ENCODE measurements at regions not wholly inside any gene's neighbourhood (a gene's known extent, or its start where the extent isn't known, plus 50 kb on each side); places are given as distances from the start of the nearest gene placed in this dataset.

DNA sequence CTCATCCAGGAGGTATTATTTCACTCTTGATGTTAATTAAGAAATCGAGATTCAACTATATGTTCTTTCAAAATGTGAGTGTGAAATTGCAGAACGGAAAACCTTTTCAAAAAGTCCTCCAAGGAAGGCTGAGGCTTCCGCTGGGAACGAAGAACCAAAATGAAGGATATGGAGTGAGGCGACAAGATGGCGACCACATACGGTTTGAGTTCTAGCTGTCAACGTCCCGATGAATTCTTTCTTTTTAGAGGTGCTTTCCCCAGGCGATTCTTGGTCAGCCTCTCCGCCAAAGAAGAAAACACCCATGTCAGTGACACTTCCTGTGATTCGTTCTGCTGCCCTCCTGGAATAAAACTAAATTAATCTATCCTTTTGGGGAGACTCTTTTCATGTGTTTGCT, 78.3 kb upstream of the ADAMTS16 start:
- Histone ChIP-seq H3K4me3 (ENCODE audit: low read length) (no peak overlapping the region), H3K27me3 (ENCODE audit: control insufficient read depth, insufficient read depth, low read length) (no peaks in the 10 kb centered on the region), H3K36me3 (ENCODE audit: control insufficient read depth, insufficient read depth, low read length) (no peaks in the 10 kb centered on the region), H3K27ac (ENCODE audit: low read length) (no peak overlapping the region), H3K4me1 (ENCODE audit: control insufficient read depth, insufficient read depth, low read length) (no peaks in the 10 kb centered on the region), H3K9me3 (ENCODE audit: control insufficient read depth, low read depth, low read length) (no peaks in the 10 kb centered on the region)
- 92% methylated on average over 2 of the region's 12 CpGs for WGBS (ENCODE audit: insufficient coverage, low lambda C conversion rate)
- DNase-seq: no peak

GRCh38 chr5:5062525-5063302, 77.4 kb upstream of the ADAMTS16 start:
- no peak for DNase-seq
- Histone ChIP-seq H3K4me3 (ENCODE audit: low read length) (no peak overlapping the region), H3K4me1 (ENCODE audit: control insufficient read depth, insufficient read depth, low read length) (no peaks in the 10 kb centered on the region), H3K27me3 (ENCODE audit: control insufficient read depth, insufficient read depth, low read length) (no peaks in the 10 kb centered on the region), H3K27ac (ENCODE audit: low read length) (no peak overlapping the region), H3K36me3 (ENCODE audit: control insufficient read depth, insufficient read depth, low read length) (no peaks in the 10 kb centered on the region), H3K9me3 (ENCODE audit: control insufficient read depth, low read depth, low read length) (no peaks in the 10 kb centered on the region)
- WGBS (ENCODE audit: insufficient coverage, low lambda C conversion rate): 67% methylated on average over 3 of the region's 5 CpGs

- Histone ChIP-seq H3K9me3 (ENCODE audit: control insufficient read depth, low read depth, low read length) (no peaks in the 10 kb centered on the region), H3K27me3 (ENCODE audit: control insufficient read depth, insufficient read depth, low read length) (no peaks in the 10 kb centered on the region), H3K4me3 (ENCODE audit: low read length) (no peak overlapping the region), H3K4me1 (ENCODE audit: control insufficient read depth, insufficient read depth, low read length) (no peaks in the 10 kb centered on the region), H3K36me3 (ENCODE audit: control insufficient read depth, insufficient read depth, low read length) (no peaks in the 10 kb centered on the region), H3K27ac (ENCODE audit: low read length) (no peak overlapping the region)
- WGBS (ENCODE audit: insufficient coverage, low lambda C conversion rate): 0% methylated on average over 1 of the region's 3 CpGs
- DNase-seq: no peak
Measured at GRCh38 chr5:5063533-5063953, 76.6 kb upstream of the ADAMTS16 start.

DNA sequence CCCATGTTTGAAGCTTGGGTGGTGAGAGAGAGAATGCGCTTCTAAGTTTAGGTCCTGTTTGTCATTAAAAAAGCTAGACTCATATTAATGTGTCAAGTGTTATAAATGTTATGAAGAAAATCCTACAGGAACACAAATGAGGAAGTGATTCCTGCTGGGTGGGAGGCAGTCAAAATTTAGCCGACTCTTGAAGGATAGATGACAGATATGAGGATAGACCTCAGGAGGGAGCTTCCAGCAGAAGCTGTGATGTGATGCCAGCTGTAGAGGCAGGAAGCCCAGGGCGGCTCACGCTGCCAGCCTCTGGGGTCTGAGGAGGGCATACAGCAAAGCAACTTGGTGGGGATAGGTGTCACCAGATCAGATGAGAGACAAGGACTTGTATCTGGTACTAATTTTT, 74.7 kb upstream of the ADAMTS16 start:
- H3K27me3 ChIP-seq (ENCODE audit: control insufficient read depth, insufficient read depth, low read length): no peaks in the 10 kb centered on the region
- H3K36me3 ChIP-seq (ENCODE audit: control insufficient read depth, insufficient read depth, low read length): no peaks in the 10 kb centered on the region
- no peak overlapping the region for H3K4me3 ChIP-seq (ENCODE audit: low read length)
- no CpG with 5 or more reads among the region's 4 CpGs for WGBS (ENCODE audit: insufficient coverage, low lambda C conversion rate)
- no peaks in the 10 kb centered on the region for H3K4me1 ChIP-seq (ENCODE audit: control insufficient read depth, insufficient read depth, low read length)
- H3K9me3 ChIP-seq (ENCODE audit: control insufficient read depth, low read depth, low read length): no peaks in the 10 kb centered on the region
- no peak for DNase-seq
- H3K27ac ChIP-seq (ENCODE audit: low read length): no peak overlapping the region

DNA sequence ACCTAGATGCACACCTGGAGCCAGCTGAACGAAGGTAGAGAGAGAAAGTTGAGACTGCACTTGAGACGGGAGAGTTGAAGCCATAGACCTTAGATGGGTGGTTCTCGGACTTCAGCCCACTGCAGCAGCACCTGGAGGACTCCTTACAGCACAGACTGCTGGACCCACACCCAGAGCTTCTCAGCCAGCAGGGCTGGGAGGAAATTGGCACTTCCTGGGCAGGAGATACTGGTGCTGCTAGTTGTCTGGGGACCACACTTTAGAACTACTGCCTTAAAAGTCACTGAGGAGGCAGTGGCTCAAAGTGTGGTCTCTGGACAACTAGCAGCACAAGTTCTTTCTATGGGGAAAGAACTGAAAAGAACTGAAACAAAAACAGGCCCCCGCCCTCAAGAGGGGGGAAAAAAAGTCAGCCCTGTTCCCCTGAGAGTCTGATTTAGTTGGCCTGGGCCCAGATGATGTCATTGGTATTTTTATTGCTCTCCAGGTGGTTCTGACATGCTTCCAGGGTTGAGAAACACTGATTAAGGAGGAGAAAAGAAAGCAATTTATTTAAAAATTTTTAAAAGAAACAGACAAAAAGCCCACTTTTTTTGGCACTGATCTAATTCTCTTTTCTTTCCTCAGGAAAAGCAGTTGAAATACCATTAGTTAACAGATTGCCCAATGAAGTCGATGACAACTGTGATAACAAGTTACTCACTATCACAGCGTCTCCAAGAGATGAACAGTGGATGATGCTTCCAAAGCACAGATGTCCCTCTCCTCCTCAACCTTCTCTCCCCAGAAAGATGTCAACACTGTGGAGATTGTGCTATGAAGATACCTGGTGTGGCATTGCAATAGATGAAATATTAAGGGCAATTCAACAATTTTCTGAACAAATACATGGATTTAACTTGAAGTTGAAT, 73.6 kb upstream of the ADAMTS16 start:
- Histone ChIP-seq H3K4me3 (ENCODE audit: low read length) (no peak overlapping the region), H3K9me3 (ENCODE audit: control insufficient read depth, low read depth, low read length) (no peaks in the 10 kb centered on the region), H3K27ac (ENCODE audit: low read length) (no peak overlapping the region), H3K36me3 (ENCODE audit: control insufficient read depth, insufficient read depth, low read length) (no peaks in the 10 kb centered on the region), H3K27me3 (ENCODE audit: control insufficient read depth, insufficient read depth, low read length) (no peaks in the 10 kb centered on the region), H3K4me1 (ENCODE audit: control insufficient read depth, insufficient read depth, low read length) (no peaks in the 10 kb centered on the region)
- WGBS (ENCODE audit: insufficient coverage, low lambda C conversion rate): 83% methylated on average over 1 of the region's 6 CpGs
- DNase-seq: no peak

GRCh38 chr5:5069851-5070250, 70.3 kb upstream of the ADAMTS16 start:
- DNase-seq: no peak
- Histone ChIP-seq H3K27me3 (ENCODE audit: control insufficient read depth, insufficient read depth, low read length) (no peaks in the 10 kb centered on the region), H3K9me3 (ENCODE audit: control insufficient read depth, low read depth, low read length) (no peaks in the 10 kb centered on the region), H3K27ac (ENCODE audit: low read length) (no peak overlapping the region), H3K4me3 (ENCODE audit: low read length) (no peak overlapping the region), H3K4me1 (ENCODE audit: control insufficient read depth, insufficient read depth, low read length) (no peaks in the 10 kb centered on the region), H3K36me3 (ENCODE audit: control insufficient read depth, insufficient read depth, low read length) (no peaks in the 10 kb centered on the region)
- WGBS (ENCODE audit: insufficient coverage, low lambda C conversion rate): no CpG with 5 or more reads among the region's 5 CpGs

DNA sequence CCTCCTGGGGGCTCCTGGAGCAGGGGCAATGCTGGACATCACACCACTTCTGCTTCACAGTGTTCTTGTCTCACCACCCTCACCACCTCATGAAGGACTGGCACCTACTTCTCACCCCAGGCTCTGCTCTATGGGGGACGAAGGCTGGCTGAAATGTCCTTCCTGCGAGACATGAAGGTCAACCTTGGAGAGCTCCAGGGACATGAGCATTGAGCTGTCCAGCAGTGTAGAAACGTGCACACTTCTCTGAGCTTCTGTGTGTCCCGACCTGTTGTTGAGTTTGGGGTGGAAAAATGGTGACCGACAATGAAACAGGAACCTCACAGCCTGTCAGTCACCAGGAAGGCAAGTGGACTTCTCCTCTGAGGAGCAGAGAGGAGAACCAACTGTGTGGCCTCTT, 68.6 kb upstream of the ADAMTS16 start:
- Histone ChIP-seq H3K27ac (ENCODE audit: low read length) (no peak overlapping the region), H3K4me1 (ENCODE audit: control insufficient read depth, insufficient read depth, low read length) (no peaks in the 10 kb centered on the region), H3K27me3 (ENCODE audit: control insufficient read depth, insufficient read depth, low read length) (no peaks in the 10 kb centered on the region), H3K36me3 (ENCODE audit: control insufficient read depth, insufficient read depth, low read length) (no peaks in the 10 kb centered on the region), H3K4me3 (ENCODE audit: low read length) (no peak overlapping the region), H3K9me3 (ENCODE audit: control insufficient read depth, low read depth, low read length) (no peaks in the 10 kb centered on the region)
- WGBS (ENCODE audit: insufficient coverage, low lambda C conversion rate): no CpG with 5 or more reads among the region's 5 CpGs
- DNase-seq: no peak

- Histone ChIP-seq H3K4me1 (ENCODE audit: control insufficient read depth, insufficient read depth, low read length) (no peaks in the 10 kb centered on the region), H3K4me3 (ENCODE audit: low read length) (no peak overlapping the region), H3K27ac (ENCODE audit: low read length) (no peak overlapping the region), H3K36me3 (ENCODE audit: control insufficient read depth, insufficient read depth, low read length) (no peaks in the 10 kb centered on the region), H3K27me3 (ENCODE audit: control insufficient read depth, insufficient read depth, low read length) (no peaks in the 10 kb centered on the region), H3K9me3 (ENCODE audit: control insufficient read depth, low read depth, low read length) (no peaks in the 10 kb centered on the region)
- no CpG with 5 or more reads among the region's 1 CpG for WGBS (ENCODE audit: insufficient coverage, low lambda C conversion rate)
- no peak for DNase-seq
Measured at GRCh38 chr5:5077236-5077635, 62.9 kb upstream of the ADAMTS16 start.

- no peaks in the 10 kb centered on the region for H3K4me1 ChIP-seq (ENCODE audit: control insufficient read depth, insufficient read depth, low read length)
- no peaks in the 10 kb centered on the region for H3K9me3 ChIP-seq (ENCODE audit: control insufficient read depth, low read depth, low read length)
- WGBS (ENCODE audit: insufficient coverage, low lambda C conversion rate): 85% methylated on average over 5 of the region's 9 CpGs
- H3K27ac ChIP-seq (ENCODE audit: low read length): no peak overlapping the region
- H3K36me3 ChIP-seq (ENCODE audit: control insufficient read depth, insufficient read depth, low read length): no peaks in the 10 kb centered on the region
- H3K27me3 ChIP-seq (ENCODE audit: control insufficient read depth, insufficient read depth, low read length): no peaks in the 10 kb centered on the region
- no peak overlapping the region for H3K4me3 ChIP-seq (ENCODE audit: low read length)
- no peak for DNase-seq
Measured at GRCh38 chr5:5078009-5078897, 61.9 kb upstream of the ADAMTS16 start.

DNA sequence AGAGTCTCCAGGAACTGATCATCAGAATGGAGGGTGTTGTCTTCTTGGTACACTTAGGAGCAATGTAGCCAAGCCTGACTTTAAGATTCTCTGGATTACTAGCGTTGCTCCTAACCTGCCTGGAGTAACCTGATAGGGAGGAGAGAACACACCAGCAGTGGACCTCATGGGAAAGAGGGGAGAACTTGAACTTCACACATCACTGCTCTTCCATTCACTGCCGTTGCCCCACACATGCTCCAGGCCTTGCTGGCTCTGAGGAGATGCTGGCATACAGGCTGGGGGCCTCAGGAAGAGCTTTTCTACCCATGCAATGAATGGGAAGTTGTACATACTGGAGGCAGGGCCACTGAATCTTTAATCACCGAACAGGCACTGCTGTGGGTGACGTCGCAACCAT, 60.3 kb upstream of the ADAMTS16 start:
- no peak for DNase-seq
- Histone ChIP-seq H3K4me3 (ENCODE audit: low read length) (no peak overlapping the region), H3K36me3 (ENCODE audit: control insufficient read depth, insufficient read depth, low read length) (no peaks in the 10 kb centered on the region), H3K27ac (ENCODE audit: low read length) (no peak overlapping the region), H3K27me3 (ENCODE audit: control insufficient read depth, insufficient read depth, low read length) (no peaks in the 10 kb centered on the region), H3K4me1 (ENCODE audit: control insufficient read depth, insufficient read depth, low read length) (no peaks in the 10 kb centered on the region), H3K9me3 (ENCODE audit: control insufficient read depth, low read depth, low read length) (no peaks in the 10 kb centered on the region)
- WGBS (ENCODE audit: insufficient coverage, low lambda C conversion rate): no CpG with 5 or more reads among the region's 5 CpGs
